ENCODE measurements at regions not wholly inside any gene's neighbourhood (a gene's known extent, or its start where the extent isn't known, plus 50 kb on each side); places are given as distances from the start of the nearest gene placed in this dataset.
"Not testable (repeated sequence)": the region's sequence is repeated elsewhere in the genome, so short reads cannot be mapped to it uniquely, and the experiment has no call there.

- no peaks in the 10 kb centered on the region for H3K36me3 ChIP-seq (ENCODE audit: control insufficient read depth in 2 of 2, insufficient read depth in 2 of 2, low read length in 2 of 2)
- H3K9ac ChIP-seq (ENCODE audit: low read length in 2 of 2): no peak overlapping the region
- no peak overlapping the region for H3K27ac ChIP-seq (ENCODE audit: low read length)
- H3K4me1 ChIP-seq (ENCODE audit: control insufficient read depth, insufficient read depth, low read length): no peaks in the 10 kb centered on the region
- no peak overlapping the region for H3K4me3 ChIP-seq (ENCODE audit: low read length in 2 of 2)
- H3K9me3 ChIP-seq (ENCODE audit: control insufficient read depth in 2 of 2, low read length in 2 of 2): no peaks in the 10 kb centered on the region
- no peaks in the 10 kb centered on the region for H3K27me3 ChIP-seq (ENCODE audit: control insufficient read depth in 1 of 2, insufficient read depth in 2 of 2, low read length in 2 of 2)
Observed at GRCh38 chr9:65404232-65405006, 119.4 kb upstream of the FOXD4L5 start.

GRCh38 chr9:65403721-65404120 is 118.7 kb upstream of the FOXD4L5 start:
- H3K27me3 ChIP-seq (ENCODE audit: control insufficient read depth in 1 of 2, insufficient read depth in 2 of 2, low read length in 2 of 2): no peaks in the 10 kb centered on the region
- no peaks in the 10 kb centered on the region for H3K4me1 ChIP-seq (ENCODE audit: control insufficient read depth, insufficient read depth, low read length)
- H3K4me3 ChIP-seq (ENCODE audit: low read length in 2 of 2): no peak overlapping the region
- H3K9ac ChIP-seq (ENCODE audit: low read length in 2 of 2): no peak overlapping the region
- H3K27ac ChIP-seq (ENCODE audit: low read length): no peak overlapping the region
- no peaks in the 10 kb centered on the region for H3K36me3 ChIP-seq (ENCODE audit: control insufficient read depth in 2 of 2, insufficient read depth in 2 of 2, low read length in 2 of 2)
- H3K9me3 ChIP-seq (ENCODE audit: control insufficient read depth in 2 of 2, low read length in 2 of 2): no peaks in the 10 kb centered on the region

GRCh38 chr9:65403072-65403471 is 118.1 kb upstream of the FOXD4L5 start:
- not testable (repeated sequence) for H3K27ac ChIP-seq (ENCODE audit: low read length); H3K36me3 ChIP-seq (ENCODE audit: control insufficient read depth in 2 of 2, insufficient read depth in 2 of 2, low read length in 2 of 2); H3K4me1 ChIP-seq (ENCODE audit: control insufficient read depth, insufficient read depth, low read length); H3K4me3 ChIP-seq (ENCODE audit: low read length in 2 of 2); H3K27me3 ChIP-seq (ENCODE audit: control insufficient read depth in 1 of 2, insufficient read depth in 2 of 2, low read length in 2 of 2); H3K9me3 ChIP-seq (ENCODE audit: control insufficient read depth in 2 of 2, low read length in 2 of 2); H3K9ac ChIP-seq (ENCODE audit: low read length in 2 of 2)

GRCh38 chr9:65402206-65402870 is 117.3 kb upstream of the FOXD4L5 start:
- H3K4me1 ChIP-seq (ENCODE audit: control insufficient read depth, insufficient read depth, low read length); H3K9me3 ChIP-seq (ENCODE audit: control insufficient read depth in 2 of 2, low read length in 2 of 2); H3K4me3 ChIP-seq (ENCODE audit: low read length in 2 of 2); H3K27ac ChIP-seq (ENCODE audit: low read length); H3K36me3 ChIP-seq (ENCODE audit: control insufficient read depth in 2 of 2, insufficient read depth in 2 of 2, low read length in 2 of 2); H3K9ac ChIP-seq (ENCODE audit: low read length in 2 of 2); H3K27me3 ChIP-seq (ENCODE audit: control insufficient read depth in 1 of 2, insufficient read depth in 2 of 2, low read length in 2 of 2): not testable (repeated sequence)

- not testable (repeated sequence) for H3K9me3 ChIP-seq (ENCODE audit: control insufficient read depth in 2 of 2, low read length in 2 of 2); H3K27ac ChIP-seq (ENCODE audit: low read length); H3K27me3 ChIP-seq (ENCODE audit: control insufficient read depth in 1 of 2, insufficient read depth in 2 of 2, low read length in 2 of 2); H3K9ac ChIP-seq (ENCODE audit: low read length in 2 of 2); H3K4me1 ChIP-seq (ENCODE audit: control insufficient read depth, insufficient read depth, low read length); H3K4me3 ChIP-seq (ENCODE audit: low read length in 2 of 2); H3K36me3 ChIP-seq (ENCODE audit: control insufficient read depth in 2 of 2, insufficient read depth in 2 of 2, low read length in 2 of 2)
Observed at GRCh38 chr9:65401456-65402045, 116.5 kb upstream of the FOXD4L5 start.

GRCh38 chr9:65400886-65401285 is 115.9 kb upstream of the FOXD4L5 start:
- Histone ChIP-seq H3K9me3 (ENCODE audit: control insufficient read depth in 2 of 2, low read length in 2 of 2) (no peaks in the 10 kb centered on the region), H3K27me3 (ENCODE audit: control insufficient read depth in 1 of 2, insufficient read depth in 2 of 2, low read length in 2 of 2) (no peaks in the 10 kb centered on the region), H3K4me1 (ENCODE audit: control insufficient read depth, insufficient read depth, low read length) (no peaks in the 10 kb centered on the region), H3K9ac (ENCODE audit: low read length in 2 of 2) (no peak overlapping the region), H3K27ac (ENCODE audit: low read length) (no peak overlapping the region), H3K36me3 (ENCODE audit: control insufficient read depth in 2 of 2, insufficient read depth in 2 of 2, low read length in 2 of 2) (no peaks in the 10 kb centered on the region), H3K4me3 (ENCODE audit: low read length in 2 of 2) (no peak overlapping the region)

GRCh38 chr9:65397763-65398719 is 113.0 kb upstream of the FOXD4L5 start:
- H3K27me3 ChIP-seq (ENCODE audit: control insufficient read depth in 1 of 2, insufficient read depth in 2 of 2, low read length in 2 of 2); H3K4me3 ChIP-seq (ENCODE audit: low read length in 2 of 2); H3K4me1 ChIP-seq (ENCODE audit: control insufficient read depth, insufficient read depth, low read length); H3K9ac ChIP-seq (ENCODE audit: low read length in 2 of 2); H3K27ac ChIP-seq (ENCODE audit: low read length); H3K9me3 ChIP-seq (ENCODE audit: control insufficient read depth in 2 of 2, low read length in 2 of 2); H3K36me3 ChIP-seq (ENCODE audit: control insufficient read depth in 2 of 2, insufficient read depth in 2 of 2, low read length in 2 of 2): not testable (repeated sequence)

GRCh38 chr9:65397226-65397625 is 112.2 kb upstream of the FOXD4L5 start:
- not testable (repeated sequence) for H3K4me1 ChIP-seq (ENCODE audit: control insufficient read depth, insufficient read depth, low read length); H3K36me3 ChIP-seq (ENCODE audit: control insufficient read depth in 2 of 2, insufficient read depth in 2 of 2, low read length in 2 of 2); H3K9me3 ChIP-seq (ENCODE audit: control insufficient read depth in 2 of 2, low read length in 2 of 2); H3K27ac ChIP-seq (ENCODE audit: low read length); H3K4me3 ChIP-seq (ENCODE audit: low read length in 2 of 2); H3K9ac ChIP-seq (ENCODE audit: low read length in 2 of 2); H3K27me3 ChIP-seq (ENCODE audit: control insufficient read depth in 1 of 2, insufficient read depth in 2 of 2, low read length in 2 of 2)

GRCh38 chr9:65396601-65397000 is 111.6 kb upstream of the FOXD4L5 start:
- H3K4me3 ChIP-seq (ENCODE audit: low read length in 2 of 2); H3K9me3 ChIP-seq (ENCODE audit: control insufficient read depth in 2 of 2, low read length in 2 of 2); H3K4me1 ChIP-seq (ENCODE audit: control insufficient read depth, insufficient read depth, low read length); H3K27me3 ChIP-seq (ENCODE audit: control insufficient read depth in 1 of 2, insufficient read depth in 2 of 2, low read length in 2 of 2); H3K9ac ChIP-seq (ENCODE audit: low read length in 2 of 2); H3K27ac ChIP-seq (ENCODE audit: low read length); H3K36me3 ChIP-seq (ENCODE audit: control insufficient read depth in 2 of 2, insufficient read depth in 2 of 2, low read length in 2 of 2): not testable (repeated sequence)

- not testable (repeated sequence) for H3K27ac ChIP-seq (ENCODE audit: low read length); H3K27me3 ChIP-seq (ENCODE audit: control insufficient read depth in 1 of 2, insufficient read depth in 2 of 2, low read length in 2 of 2); H3K36me3 ChIP-seq (ENCODE audit: control insufficient read depth in 2 of 2, insufficient read depth in 2 of 2, low read length in 2 of 2); H3K9ac ChIP-seq (ENCODE audit: low read length in 2 of 2); H3K4me3 ChIP-seq (ENCODE audit: low read length in 2 of 2); H3K4me1 ChIP-seq (ENCODE audit: control insufficient read depth, insufficient read depth, low read length); H3K9me3 ChIP-seq (ENCODE audit: control insufficient read depth in 2 of 2, low read length in 2 of 2)
Observed at GRCh38 chr9:65395789-65396188, 110.8 kb upstream of the FOXD4L5 start.
